ENCODE measurements at regions not wholly inside any gene's neighbourhood (a gene's known extent, or its start where the extent isn't known, plus 50 kb on each side); places are given as distances from the start of the nearest gene placed in this dataset.

DNA sequence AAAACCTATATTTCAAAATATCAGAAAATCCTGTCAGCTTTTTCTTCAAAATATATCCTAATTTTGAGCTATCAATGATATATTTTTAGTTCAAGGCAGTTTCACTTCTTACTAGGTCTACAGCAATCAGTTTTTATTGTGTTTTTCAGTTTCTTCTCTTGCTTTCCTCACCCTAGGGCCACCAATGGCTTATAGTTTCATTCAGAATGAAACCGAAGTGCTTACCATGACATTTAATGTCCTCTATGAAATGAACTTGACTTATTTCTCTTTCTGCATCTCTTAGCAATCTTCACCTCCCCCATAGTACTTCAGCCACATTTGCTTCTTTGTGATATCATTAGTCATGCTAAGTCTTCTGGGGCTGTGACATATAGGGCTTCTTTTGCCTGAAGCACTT is 100.3 kb downstream of the ARL5B start:
- H3K9ac ChIP-seq (ENCODE audit: extremely low read depth, low read length, poor library complexity, severe bottlenecking), result no peak overlapping the region
- WGBS, 2 experiments (ENCODE audit: insufficient coverage in 1 of 2, insufficient read length in 1 of 2), result 85% methylated on average over 1 of the region's 1 CpG; no CpG with 5 or more reads in 1 of the 2 experiments
- DNase-seq, result no peak
- Mint-ChIP-seq H3K4me1 (no peaks in the 10 kb centered on the region), H3K27me3 (ENCODE audit: insufficient read depth) (no peaks in the 10 kb centered on the region), H3K27ac (no peak overlapping the region), H3K9me3 (no peaks in the 10 kb centered on the region), H3K4me3 (no peak overlapping the region), H3K36me3 (ENCODE audit: low read depth) (no peaks in the 10 kb centered on the region)
- H3K27me3 ChIP-seq (ENCODE audit: control insufficient read depth, insufficient read depth, low read length, poor library complexity, severe bottlenecking), result no peaks in the 10 kb centered on the region
- H3K4me3 ChIP-seq (ENCODE audit: low read length), result no peak overlapping the region
- no peaks in the 10 kb centered on the region for H3K36me3 ChIP-seq (ENCODE audit: control insufficient read depth, insufficient read depth, low read length)
- TF ChIP-seq, protein P1, sequence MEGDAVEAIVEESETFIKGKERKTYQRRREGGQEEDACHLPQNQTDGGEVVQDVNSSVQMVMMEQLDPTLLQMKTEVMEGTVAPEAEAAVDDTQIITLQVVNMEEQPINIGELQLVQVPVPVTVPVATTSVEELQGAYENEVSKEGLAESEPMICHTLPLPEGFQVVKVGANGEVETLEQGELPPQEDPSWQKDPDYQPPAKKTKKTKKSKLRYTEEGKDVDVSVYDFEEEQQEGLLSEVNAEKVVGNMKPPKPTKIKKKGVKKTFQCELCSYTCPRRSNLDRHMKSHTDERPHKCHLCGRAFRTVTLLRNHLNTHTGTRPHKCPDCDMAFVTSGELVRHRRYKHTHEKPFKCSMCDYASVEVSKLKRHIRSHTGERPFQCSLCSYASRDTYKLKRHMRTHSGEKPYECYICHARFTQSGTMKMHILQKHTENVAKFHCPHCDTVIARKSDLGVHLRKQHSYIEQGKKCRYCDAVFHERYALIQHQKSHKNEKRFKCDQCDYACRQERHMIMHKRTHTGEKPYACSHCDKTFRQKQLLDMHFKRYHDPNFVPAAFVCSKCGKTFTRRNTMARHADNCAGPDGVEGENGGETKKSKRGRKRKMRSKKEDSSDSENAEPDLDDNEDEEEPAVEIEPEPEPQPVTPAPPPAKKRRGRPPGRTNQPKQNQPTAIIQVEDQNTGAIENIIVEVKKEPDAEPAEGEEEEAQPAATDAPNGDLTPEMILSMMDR (conservative IDR thresholded peaks at IDR 0.05), result no peak
- H3K27ac ChIP-seq (ENCODE audit: low read depth, low read length), result no peak overlapping the region
- H3K4me1 ChIP-seq (ENCODE audit: control insufficient read depth, insufficient read depth, low read length), result no peaks in the 10 kb centered on the region
- H3K9me3 ChIP-seq (ENCODE audit: control insufficient read depth, low read length), result no peaks in the 10 kb centered on the region

DNA sequence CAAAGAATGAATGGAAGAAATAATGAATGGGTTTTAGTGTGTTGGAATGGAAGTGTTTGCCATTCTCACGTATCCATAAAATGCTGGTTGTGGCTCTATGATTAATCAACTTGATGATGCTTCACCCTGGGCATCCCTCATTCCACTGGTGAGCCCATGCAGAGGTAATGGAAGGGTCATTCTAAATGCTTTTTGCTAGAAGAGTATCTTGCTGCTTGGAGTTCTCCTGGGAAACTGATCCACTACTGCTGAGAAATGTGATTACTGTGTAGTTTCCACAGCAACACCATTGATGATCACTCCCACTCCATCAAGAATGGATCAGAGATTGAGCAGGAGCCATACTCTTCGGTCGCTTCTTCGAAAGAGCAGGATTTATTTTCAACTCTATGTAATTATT is 101.6 kb downstream of the ARL5B start:
- Mint-ChIP-seq H3K4me1 (no peaks in the 10 kb centered on the region), H3K27ac (no peak overlapping the region), H3K4me3 (no peak overlapping the region), H3K27me3 (ENCODE audit: insufficient read depth) (no peaks in the 10 kb centered on the region), H3K9me3 (no peaks in the 10 kb centered on the region), H3K36me3 (ENCODE audit: low read depth) (no peaks in the 10 kb centered on the region)
- H3K27ac ChIP-seq (ENCODE audit: low read depth, low read length), result no peak overlapping the region
- H3K36me3 ChIP-seq (ENCODE audit: control insufficient read depth, insufficient read depth, low read length), result no peaks in the 10 kb centered on the region
- no peak for DNase-seq
- TF ChIP-seq, protein P1 (conservative IDR thresholded peaks at IDR 0.05), result no peak
- no peaks in the 10 kb centered on the region for H3K9me3 ChIP-seq (ENCODE audit: control insufficient read depth, low read length)
- H3K4me3 ChIP-seq (ENCODE audit: low read length), result no peak overlapping the region
- no peaks in the 10 kb centered on the region for H3K27me3 ChIP-seq (ENCODE audit: control insufficient read depth, insufficient read depth, low read length, poor library complexity, severe bottlenecking)
- no peaks in the 10 kb centered on the region for H3K4me1 ChIP-seq (ENCODE audit: control insufficient read depth, insufficient read depth, low read length)
- H3K9ac ChIP-seq (ENCODE audit: extremely low read depth, low read length, poor library complexity, severe bottlenecking), result no peak overlapping the region
- 93 to 95% methylated on average over 4 of the region's 4 CpGs for WGBS, 2 experiments (ENCODE audit: insufficient coverage in 1 of 2, insufficient read length in 1 of 2)

DNA sequence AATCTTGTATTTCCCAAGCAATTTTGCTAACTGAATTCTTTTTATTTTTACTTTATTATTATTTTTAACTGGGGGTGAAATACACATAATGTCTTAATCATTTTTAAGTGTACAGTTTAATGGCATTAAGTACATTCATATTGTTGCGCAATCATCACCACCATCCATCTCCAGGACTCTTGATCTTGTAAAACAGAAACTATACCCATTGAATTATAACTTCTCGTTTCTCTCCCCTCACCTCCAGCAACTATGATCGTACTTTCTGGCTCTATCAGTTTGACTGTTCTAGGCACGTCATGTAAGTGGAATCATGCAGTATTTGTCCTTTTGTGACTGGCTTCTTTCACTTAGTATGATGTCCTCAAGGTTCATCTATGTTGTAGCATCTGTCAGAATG is 108.8 kb downstream of the ARL5B start:
- Histone ChIP-seq H3K4me3 (ENCODE audit: low read length) (no peak overlapping the region), H3K9me3 (ENCODE audit: control insufficient read depth, low read length) (no peaks in the 10 kb centered on the region), H3K27ac (ENCODE audit: low read depth, low read length) (no peak overlapping the region), H3K36me3 (ENCODE audit: control insufficient read depth, insufficient read depth, low read length) (no peaks in the 10 kb centered on the region), H3K9ac (ENCODE audit: extremely low read depth, low read length, poor library complexity, severe bottlenecking) (no peak overlapping the region), H3K27me3 (ENCODE audit: control insufficient read depth, insufficient read depth, low read length, poor library complexity, severe bottlenecking) (no peaks in the 10 kb centered on the region), H3K4me1 (ENCODE audit: control insufficient read depth, insufficient read depth, low read length) (no peaks in the 10 kb centered on the region)
- Mint-ChIP-seq H3K27me3 (ENCODE audit: insufficient read depth) (no peaks in the 10 kb centered on the region), H3K4me3 (no peak overlapping the region), H3K27ac (no peak overlapping the region), H3K9me3 (no peaks in the 10 kb centered on the region), H3K36me3 (ENCODE audit: low read depth) (no peaks in the 10 kb centered on the region), H3K4me1 (peaks cover 6% of the 10 kb centered on the region)
- no peak for DNase-seq
- TF ChIP-seq, protein P1 (conservative IDR thresholded peaks at IDR 0.05), result no peak
- WGBS, 2 experiments (ENCODE audit: insufficient coverage in 1 of 2, insufficient read length in 1 of 2), result 88% methylated on average over 4 of the region's 4 CpGs; no CpG with 5 or more reads in 1 of the 2 experiments
